ENCODE measurements at regions not wholly inside any gene's neighbourhood (a gene's known extent, or its start where the extent isn't known, plus 50 kb on each side); places are given as distances from the start of the nearest gene placed in this dataset.

DNA sequence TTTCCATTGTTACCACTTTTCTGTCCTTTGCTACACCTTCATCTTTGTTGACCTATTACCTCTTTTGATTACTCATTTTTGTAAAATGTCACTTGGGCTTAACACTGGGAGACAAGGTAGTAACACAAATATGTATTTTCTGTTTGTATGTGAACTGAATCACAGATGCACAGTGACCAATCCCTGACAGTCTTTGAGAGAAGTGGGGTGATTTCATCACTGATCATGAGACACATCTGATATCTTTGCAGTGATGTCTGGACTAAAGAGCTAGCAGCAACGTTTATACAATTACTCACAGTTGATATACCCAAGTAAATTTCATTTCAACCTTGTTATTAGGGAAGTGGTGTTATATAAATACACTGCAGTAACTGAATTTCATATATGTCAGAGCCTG, 1397.4 kb upstream of the SPRY2 start:
- no peak for FAIRE-seq

DNA sequence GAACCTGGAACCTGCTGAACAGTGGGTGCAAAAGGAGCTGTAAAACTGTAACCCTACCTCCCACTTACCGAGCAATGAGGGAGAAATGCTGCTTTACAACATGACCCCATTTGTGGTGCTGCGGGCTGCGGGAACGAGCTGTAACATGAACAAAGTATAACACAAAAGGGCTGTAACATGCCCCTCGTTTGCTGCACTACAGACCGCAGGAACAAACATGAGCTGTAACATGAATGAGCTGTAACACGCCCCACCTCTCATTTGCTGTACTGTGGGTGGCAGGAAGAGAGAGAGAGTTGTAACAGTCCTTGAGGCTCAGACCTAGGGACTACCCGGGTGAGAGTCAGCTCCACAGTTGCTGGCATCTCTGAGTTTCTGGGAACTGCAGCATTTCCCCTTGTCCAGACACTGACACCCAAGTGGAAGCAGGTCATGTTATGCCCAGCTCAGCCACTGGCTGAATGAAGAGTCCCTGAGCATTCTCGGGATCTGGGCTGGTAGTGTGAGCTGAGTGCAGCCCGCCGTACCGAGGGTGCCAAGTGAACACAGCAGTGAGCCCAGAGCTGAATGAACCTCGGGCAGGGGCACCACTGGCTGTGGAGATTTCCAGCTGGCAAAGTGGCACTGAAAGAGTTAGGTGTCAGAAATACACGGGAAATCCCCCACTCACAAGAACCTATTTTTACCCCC, 1385.3 kb upstream of the SPRY2 start:
- FAIRE-seq, result no peak

DNA sequence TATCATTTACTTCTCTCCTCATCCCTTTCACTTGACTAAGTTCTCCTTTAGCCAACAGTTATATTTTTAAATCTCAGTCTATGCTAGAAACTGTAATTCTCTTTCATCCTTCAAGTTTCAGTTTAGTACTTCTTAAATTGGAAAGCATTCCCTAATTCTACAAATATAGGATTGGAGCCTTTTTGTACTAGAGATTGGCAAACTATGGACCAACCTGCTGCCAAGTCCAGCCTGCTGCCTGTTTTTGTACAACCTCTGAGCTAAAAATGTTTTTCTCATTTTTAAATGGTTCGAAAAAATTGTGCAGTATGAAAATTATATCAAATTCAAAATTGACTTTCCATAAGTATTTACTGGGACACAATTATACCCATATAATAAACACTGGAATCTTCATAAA, 1381.5 kb upstream of the SPRY2 start:
- no peak for FAIRE-seq

DNA sequence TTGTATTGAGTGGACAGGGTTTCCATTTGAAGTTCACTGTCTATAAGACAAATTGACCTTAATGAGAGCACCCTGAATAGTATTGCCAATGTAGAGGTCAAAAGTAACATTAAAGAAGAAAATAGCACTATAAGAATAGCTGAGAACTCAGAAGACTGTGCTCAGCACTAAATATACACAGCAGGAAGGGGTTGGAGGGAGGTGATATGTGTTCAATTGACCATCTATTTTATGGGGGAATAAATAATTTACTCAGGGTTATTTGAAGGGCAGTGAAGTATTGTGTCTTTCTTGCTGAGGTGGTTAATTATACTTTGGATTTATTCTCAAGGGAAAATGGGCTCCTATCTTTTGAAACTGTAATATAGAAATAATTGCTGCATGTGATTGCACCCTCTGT, 1380.5 kb upstream of the SPRY2 start:
- no peak for FAIRE-seq

DNA sequence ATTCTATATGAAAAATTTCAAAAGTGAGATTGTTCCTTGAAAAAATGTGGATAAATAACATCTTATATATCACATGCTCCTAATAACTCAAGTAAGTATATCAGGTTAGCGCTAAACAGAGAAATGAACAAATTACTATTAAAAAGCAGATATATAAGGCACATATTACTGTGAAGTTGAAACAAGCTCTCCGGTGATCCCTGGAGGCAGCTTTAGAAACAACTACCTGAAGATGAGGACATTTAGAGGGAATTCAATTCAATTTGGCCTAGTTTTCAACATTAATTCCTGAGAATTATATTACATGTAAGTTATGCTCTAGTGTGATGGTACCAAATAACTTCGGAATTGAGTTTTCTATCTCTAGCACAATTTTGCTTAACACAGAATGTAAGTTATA, 1373.6 kb upstream of the SPRY2 start:
- no peak for FAIRE-seq

DNA sequence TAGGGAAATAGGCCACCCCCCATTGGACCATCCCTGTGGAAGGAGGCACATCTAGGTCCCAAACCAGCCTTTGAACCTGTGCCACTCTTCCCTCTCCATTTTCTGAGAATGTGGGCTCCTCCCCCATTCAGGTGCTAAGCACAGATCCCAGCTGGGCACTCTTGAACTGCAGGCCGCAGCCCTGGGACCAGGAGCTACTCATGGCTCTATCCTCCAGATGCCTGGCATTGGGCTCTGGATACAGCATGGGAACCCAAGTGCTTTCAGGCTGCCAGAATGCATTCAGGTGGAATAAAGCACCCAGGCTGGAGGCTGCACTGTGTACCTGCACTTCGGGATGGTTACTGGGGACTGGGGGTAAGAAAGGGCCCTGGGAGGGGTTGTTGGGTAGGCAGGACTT, 1372.3 kb upstream of the SPRY2 start:
- FAIRE-seq, result no peak

DNA sequence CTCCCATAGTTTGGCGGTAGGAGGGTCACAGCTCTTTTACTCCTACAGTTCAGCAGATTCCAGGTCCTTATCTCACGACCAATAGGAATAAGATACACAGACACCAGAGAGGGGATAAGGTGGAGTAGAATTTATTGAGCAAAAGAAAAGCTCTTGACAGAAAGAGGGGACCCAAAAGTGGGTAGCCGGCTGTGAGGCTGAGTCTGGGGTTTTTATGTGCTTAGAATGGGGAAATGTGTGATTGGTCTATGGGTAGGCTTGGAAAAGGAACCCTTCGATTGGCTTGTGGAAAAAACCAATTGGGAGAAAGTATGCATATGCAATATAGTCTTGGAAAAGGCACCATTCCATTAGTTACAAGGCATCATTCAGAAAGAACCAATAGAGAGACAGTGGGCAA, 1356.9 kb upstream of the SPRY2 start:
- no peak for FAIRE-seq

DNA sequence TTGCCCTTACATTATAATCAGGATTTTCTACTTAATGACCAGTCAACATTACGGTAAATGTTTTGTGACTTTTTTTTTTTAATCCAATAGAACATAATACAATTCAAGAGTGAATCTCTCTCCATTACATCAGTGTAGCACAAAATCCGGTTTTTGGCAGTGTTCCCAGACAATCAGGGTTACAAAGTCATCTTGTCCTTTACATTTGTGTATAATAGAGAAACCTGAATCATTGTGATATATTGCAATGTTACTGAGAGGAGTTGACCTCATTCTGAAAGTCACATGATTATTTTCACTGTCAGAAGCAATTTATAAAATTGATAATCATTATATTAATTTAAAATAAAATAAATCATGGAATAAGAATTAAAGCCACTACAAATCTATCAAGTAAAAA, 1346.0 kb upstream of the SPRY2 start:
- FAIRE-seq, result no peak

DNA sequence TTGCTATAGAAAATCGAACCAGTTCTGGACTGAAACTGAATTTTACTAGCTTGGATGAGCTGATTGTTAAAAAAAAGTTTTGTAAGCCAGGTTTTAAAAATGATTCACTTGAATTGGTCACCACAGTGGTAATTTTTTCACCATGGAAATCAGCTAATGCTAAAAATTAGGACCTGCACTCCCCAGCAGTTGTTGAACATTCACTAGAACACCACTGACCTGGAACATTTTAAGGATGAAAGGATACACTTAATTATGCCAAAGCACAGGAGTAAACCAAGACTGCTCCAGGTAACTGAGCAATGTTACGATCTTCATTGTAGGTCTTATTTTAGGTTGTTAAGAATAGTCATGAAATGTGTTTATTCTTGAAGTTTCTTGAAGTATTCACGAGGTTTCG, 1342.6 kb upstream of the SPRY2 start:
- FAIRE-seq, result no peak

DNA sequence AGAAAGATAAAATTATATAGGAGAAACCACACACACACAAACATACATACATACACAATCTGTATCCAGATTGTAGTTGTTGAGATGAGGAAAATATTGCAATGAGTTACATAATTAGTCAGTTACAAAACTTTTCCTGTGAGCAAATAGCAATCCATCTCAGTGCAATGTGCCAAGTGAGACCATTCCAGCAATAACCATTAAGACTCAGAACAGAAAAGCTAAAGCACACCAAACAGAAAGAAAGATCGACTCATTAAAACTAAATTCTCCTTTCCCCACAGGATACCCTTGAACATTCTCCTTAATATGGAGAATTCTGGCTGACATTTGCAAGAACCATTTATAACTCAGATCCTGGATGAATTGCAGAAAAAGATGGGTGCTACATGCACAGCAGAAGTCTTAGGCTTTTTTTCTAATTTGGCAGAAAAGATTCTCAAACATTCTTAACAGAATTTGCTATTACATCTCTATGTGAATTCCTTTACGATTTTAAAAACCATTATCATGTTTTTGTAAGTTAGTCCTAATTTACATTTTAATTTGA, 1341.2 kb upstream of the SPRY2 start:
- FAIRE-seq, result no peak

DNA sequence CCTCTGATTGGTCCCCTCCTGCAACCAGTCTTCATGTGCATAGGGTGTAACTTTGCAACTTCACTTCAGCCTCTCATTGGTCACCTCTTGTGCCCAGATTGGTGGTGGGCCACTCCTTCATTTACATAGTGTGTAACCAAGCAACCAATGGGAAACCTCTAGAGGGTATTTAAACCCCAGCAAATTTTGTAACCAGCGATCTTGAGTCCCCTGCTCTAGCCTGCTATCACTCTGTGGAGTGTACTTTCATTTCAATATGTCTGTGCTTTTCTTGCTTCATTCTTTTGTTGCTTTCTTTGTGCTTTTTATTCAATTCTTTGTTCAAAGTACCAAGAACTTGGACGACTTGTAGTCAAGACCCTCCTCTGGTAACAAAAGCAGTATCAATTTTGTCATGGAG, 1336.9 kb upstream of the SPRY2 start:
- no peak for FAIRE-seq

DNA sequence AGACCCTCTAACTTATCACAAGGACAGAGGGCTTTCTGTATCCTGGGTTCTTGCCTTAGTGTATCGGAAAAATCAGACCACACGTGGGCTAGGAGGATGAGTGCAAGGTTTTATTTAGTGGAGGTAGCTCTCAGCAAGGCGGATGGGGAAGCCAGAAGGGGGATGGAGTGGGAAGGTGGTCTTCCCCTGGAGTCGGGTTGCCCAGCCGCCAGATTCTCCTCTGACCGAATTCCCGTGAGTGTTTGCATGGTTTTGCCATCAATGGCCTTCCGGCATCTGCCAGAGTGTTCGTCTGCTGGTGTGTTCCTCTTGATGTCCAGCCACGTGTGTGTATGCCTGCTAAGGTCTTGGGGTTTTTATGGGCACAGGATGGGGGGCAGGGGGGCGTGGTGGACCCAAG, 1335.1 kb upstream of the SPRY2 start:
- no peak for FAIRE-seq

DNA sequence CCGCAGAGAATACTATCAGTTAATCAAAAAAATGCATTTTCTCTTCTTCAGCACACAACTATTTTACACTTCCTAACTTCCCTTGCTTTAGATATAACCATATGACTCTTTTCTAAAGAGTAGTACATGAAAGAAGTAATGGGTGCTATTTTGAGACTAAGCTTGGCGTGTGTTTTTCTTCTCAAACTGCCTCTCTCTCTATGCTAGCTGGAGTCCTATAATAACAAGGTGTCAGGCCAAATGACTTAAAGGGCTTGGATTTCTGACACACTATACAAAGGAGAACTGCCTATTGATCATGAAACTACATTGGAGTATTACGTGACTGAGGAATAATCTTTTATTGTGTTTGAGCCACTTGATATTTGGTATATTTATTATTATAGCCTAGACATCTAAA, 1330.1 kb upstream of the SPRY2 start:
- no peak for FAIRE-seq

DNA sequence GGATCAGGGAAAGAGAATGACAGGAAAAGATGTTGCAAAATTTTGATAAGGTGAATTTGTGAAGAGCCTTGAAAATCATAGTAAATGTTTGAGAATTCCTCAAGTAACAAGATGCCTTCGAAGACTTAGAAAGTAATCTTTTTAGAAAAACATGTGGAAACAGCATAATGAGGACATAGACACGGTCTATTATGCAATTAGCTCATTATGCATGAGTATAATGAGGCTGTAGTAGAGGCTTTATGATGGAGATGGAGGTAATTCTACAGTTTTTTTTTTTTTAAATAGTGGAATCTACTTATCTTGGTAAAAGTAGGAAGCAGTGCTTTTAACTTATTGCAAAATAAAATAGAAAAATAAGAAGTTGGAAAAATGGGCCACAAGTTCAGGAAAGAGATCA, 1329.1 kb upstream of the SPRY2 start:
- FAIRE-seq, result no peak

DNA sequence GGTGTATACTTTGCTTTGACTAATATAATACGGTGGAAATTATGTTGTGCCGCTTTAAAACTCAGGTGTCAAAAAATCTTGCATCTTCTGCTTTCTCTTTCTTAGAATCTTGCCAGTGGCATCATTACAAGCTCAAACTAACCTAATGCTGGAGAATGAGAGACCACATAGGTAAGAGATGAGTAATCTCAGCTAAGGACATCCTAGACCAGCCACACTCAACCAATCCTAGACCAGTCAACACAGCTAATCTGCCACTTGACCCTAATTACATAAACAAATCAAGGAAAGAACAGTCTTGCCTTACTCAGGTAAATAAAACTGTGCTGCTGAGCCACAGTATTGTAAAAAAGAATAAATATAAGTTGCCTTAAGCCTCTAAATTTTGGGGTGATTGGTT, 1323.9 kb upstream of the SPRY2 start:
- no peak for FAIRE-seq

DNA sequence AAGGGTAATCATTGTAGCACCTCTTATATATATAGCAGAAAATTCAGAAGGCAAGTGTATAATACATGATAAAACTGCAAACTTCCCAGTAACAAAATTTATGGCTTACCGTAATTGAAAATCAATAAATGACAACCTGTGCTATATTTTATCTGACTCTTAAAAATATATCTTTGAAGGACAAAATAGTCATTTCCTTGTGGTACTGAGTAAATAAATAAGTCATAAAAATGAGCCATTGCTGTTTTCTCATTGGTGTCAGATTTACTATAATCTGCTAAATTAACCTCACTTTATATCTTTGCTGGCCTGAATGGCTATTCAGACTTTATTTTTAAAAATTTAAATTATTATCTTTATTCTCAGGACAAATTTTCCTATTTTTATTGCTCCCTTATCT, 1319.1 kb upstream of the SPRY2 start:
- FAIRE-seq, result no peak

DNA sequence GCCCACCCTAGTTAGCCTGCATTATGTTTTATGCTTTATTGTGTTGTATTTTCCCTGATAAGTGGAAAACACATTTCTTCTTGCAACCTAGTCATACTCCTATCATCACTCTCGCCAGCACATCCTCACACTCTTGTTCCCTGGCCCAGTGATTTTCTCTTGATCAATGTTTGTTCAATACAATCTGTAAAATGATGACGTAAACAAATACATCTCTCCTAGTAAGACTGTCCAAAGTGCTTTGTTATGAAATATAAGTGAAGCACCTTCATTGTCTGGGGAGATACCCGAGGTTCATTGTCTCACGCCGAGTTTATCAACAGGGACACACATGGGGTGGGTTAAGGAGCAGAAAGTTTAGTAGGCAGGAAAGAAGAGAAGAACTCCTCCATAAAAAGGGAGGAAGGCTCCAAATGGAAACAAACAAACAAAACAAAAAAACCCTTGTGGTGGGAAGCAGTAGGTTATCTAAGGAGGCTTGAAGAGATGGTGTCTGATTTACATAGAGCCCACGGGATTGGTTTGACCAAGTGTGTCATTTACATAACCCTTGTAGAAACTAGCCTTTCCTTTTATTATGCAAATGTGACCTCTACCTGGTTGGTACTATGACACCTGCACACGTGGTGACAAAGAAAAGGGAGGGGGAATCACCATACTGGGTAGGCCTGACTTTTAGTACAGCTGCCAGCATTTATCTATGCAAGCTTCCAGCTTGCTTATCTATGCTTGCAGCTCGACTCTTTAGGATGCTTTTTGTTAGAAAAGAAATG, 1317.9 kb upstream of the SPRY2 start:
- FAIRE-seq, result no peak

DNA sequence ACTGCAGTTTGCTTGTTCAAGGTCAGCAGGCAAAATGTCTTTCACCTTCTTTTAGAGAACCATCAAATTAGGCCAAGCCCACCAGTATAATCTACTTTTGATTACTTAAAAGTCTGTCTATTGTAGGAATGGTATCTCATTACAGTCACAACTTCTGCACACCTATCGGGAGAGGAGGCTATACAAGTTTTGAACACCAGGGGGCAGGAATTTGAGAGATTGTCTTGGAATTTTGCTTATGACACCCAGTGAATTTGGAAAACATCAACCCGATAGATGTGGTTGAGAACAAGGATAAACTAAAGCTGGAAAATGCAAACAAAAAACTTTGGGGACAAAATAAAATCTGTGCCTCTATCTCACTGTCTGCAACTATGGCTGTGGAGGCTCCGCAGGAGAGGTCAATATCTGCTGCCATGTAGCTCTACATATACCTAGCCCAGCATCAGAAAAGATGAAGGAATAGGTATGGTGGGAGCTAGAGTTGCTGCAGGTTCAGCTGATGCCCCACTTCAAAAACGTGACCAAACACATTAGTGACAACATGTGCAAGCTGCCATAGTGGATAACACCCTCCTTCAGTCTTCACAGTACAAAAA, 1299.2 kb upstream of the SPRY2 start:
- no peak for FAIRE-seq

DNA sequence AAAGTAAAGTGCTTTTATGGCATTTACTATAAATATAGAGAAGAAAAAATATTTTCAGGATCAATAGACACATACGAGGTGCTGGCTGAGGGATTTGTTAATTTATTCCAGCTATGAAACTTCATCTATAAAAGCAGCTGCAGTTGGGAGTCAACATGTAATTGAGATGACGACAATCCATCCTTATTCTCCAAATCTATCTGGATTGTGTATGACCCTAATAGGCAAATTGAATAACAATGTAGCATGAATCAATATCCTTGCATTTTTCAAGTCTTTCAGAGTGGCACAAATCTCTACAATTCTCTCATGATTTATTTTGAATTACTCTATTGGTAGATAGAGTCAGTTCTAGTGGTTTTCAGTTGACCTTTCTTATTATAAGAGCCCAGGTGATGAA, 1296.5 kb upstream of the SPRY2 start:
- FAIRE-seq, result no peak

DNA sequence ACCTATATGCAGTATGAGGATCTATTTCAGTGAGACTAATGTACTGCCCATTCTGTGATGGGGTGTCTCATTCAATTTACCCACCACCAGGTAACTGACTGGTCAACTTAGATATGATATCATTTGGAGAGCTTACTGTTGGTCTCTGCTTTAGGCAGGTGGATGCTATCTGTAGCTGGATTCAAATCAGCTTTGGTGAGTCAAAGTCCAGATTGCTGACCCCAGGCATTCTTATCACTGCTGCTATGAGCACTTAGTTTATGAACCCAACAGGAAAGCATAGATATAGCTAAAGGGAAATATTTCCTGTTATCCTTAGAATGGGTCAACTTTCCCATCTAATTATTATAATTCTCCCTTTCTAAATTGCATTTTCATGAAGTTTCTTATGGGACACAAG, 1295.2 kb upstream of the SPRY2 start:
- FAIRE-seq, result no peak

DNA sequence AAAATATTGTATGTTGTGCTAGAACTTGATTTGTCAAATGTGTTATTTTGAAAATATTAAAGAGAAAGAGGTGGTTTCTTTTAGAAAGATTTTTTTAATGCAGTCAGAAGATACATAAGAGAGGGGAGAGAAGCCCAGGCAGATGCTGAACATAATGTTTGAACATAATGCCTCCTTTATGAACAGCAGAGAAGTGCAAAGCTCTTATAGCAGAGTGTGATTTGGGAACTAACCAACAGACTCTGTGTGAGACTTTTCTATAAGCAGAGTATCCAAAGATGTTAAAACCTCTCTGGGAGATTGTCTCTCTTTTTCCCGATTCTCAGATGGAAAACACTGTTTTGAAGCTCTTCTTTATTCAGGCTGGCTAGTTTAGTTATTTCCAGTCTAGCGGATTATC, 1274.1 kb upstream of the SPRY2 start:
- no peak for FAIRE-seq

DNA sequence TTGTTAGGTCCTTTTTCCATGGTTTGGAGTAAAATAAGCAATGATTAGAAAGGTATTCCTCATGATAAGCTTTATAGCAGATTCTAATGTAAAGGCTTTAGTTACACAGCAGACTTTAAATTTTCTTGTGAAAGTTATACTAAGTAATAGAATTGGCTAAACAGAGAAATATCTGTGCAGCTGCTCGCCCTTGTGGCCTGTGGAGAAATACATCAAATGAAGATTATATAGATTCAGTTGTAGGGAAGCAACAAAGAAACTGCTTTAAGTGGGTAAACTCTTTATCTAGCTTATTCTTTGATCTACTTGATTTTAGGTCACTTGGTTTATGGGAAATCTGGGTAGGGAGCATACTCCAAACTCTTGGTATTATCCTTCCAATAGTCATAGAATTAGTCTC, 1269.7 kb upstream of the SPRY2 start:
- no peak for FAIRE-seq

DNA sequence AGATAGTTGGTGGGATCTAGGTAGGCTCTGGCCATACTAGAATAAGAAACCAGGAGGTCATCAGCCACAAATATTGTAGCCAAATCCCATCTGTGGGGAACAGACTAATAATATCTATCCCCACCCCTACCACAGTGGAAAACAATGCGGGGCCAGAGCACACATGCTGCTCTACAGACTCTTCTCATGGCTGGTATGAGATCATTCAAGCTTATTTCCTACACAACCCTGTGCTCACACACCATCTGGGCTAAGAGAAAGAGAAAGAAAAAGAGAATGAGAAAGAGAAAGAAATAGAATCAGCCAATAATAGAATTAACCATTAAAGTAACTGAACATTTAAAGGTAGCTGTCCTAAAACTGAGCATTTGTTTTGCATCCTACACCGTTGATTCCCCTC, 1268.4 kb upstream of the SPRY2 start:
- no peak for FAIRE-seq

DNA sequence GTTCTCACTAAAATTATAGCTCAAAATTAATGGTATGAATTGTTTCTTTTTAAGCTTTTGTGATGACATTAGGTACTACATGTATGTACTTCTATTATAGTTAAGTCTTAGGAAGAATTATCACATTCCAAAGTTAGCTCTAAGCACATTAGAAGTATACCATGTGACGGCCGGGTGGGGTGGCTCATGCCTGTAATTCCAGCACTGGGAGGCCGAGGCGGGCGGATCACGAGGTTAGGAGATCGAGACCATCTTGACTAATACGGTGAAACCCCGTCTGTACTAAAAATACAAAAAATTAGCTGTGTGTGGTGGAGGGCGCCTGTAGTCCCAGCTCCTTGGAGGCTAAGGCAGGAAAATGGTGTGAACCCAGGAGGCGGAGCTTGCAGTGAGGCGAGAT, 1265.1 kb upstream of the SPRY2 start:
- FAIRE-seq, result no peak
